ENCODE measurements at regions not wholly inside any gene's neighbourhood (a gene's known extent, or its start where the extent isn't known, plus 50 kb on each side); places are given as distances from the start of the nearest gene placed in this dataset.

DNA sequence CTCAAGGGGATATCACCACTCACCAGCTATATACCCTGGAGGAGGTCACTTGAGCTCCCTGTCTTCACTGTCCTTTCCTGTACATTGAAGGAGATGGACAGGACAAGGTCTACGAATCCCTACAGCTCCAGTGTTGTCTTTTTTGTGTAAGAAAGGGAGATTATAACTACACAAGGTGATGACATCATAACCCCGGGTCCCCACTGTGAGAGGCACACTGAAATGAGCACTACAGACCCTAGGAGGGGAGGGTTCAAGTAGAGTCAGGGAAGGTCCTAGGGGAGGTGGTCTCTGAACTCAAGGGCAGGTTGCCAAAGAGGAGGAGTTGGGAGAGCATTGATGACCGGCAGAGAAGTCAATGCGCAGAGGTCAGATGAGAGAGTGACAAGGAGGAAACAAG is 108.3 kb upstream of the SLC14A2 start:
- CTCF ChIA-PET, result no interaction called here
- TF ChIP-seq CTCF (IDR thresholded peaks at IDR 0.05; ENCODE audit: insufficient read depth, low read length, missing control alignments), result no peak

DNA sequence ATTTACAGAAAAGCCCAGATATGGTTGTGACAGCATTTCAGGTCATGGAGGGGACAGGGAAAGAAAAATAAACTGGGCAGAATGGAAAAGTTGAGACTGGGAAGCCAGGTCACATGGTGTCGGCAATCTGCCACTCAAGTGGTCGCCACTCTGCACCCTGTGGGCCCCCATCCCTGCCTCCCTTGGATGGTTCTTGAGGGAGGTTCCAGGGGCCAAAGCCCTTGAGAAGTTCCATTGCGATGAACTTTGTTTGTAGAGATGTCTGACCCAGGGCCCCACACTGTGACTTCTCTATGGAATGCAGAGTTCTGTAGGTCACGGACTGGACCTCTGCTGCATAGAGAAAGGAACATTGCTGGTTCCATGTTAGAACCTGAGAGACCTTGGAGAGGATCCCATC is 105.7 kb upstream of the SLC14A2 start:
- no peak for TF ChIP-seq CTCF (IDR thresholded peaks at IDR 0.05; ENCODE audit: insufficient read depth, low read length, missing control alignments)

More for the DNA sequence above, 108.3 kb upstream of the SLC14A2 start:
- POLR2A ChIA-PET, result no interaction called here
- no peak for DNase-seq (ENCODE audit: low read depth, low spot score)
- H3K4me3 ChIP-seq (ENCODE audit: low read depth, low read length), result no peak overlapping the region

GRCh38 chr18:45510656-45511055 is 104.6 kb upstream of the SLC14A2 start:
- H3K4me3 ChIP-seq (ENCODE audit: low read depth, low read length), result no peak overlapping the region
- POLR2A ChIA-PET, result no interaction called here
- TF ChIP-seq CTCF (IDR thresholded peaks at IDR 0.05; ENCODE audit: insufficient read depth, low read length, missing control alignments), result no peak
- no peak for DNase-seq (ENCODE audit: low read depth, low spot score)
- CTCF ChIA-PET, result no interaction called here

More for the DNA sequence above, 105.7 kb upstream of the SLC14A2 start:
- DNase-seq (ENCODE audit: low read depth, low spot score), result no peak
- POLR2A ChIA-PET, result no interaction called here
- CTCF ChIA-PET, result no interaction called here
- H3K4me3 ChIP-seq (ENCODE audit: low read depth, low read length), result no peak overlapping the region

- CTCF ChIA-PET, result no interaction called here
- TF ChIP-seq CTCF (IDR thresholded peaks at IDR 0.05; ENCODE audit: insufficient read depth, low read length, missing control alignments), result no peak
- no peak for DNase-seq (ENCODE audit: low read depth, low spot score)
- POLR2A ChIA-PET, result no interaction called here
- no peak overlapping the region for H3K4me3 ChIP-seq (ENCODE audit: low read depth, low read length)
Measured at GRCh38 chr18:45512363-45512953, 102.8 kb upstream of the SLC14A2 start.

GRCh38 chr18:45517181-45517741 is 98.0 kb upstream of the SLC14A2 start:
- ChIA-PET CTCF (interaction anchor here (1.7 kb wide), 1 partner anchor 304 kb away, joined by 4 read pairs; no protein-coding TSS in a partner anchor), POLR2A (no interaction called here)
- H3K4me3 ChIP-seq (ENCODE audit: low read depth, low read length), result no peak overlapping the region
- no peak for TF ChIP-seq CTCF (IDR thresholded peaks at IDR 0.05; ENCODE audit: insufficient read depth, low read length, missing control alignments)
- no peak for DNase-seq (ENCODE audit: low read depth, low spot score)

- no peak overlapping the region for H3K4me3 ChIP-seq (ENCODE audit: low read depth, low read length)
- TF ChIP-seq CTCF (IDR thresholded peaks at IDR 0.05; ENCODE audit: insufficient read depth, low read length, missing control alignments), result no peak
- ChIA-PET CTCF (interaction anchor here (0.6 kb wide), 1 partner anchor 136 kb away, joined by 3 read pairs; no protein-coding TSS in a partner anchor), POLR2A (no interaction called here)
- DNase-seq (ENCODE audit: low read depth, low spot score), result no peak
Measured at GRCh38 chr18:45518311-45519155, 96.7 kb upstream of the SLC14A2 start.

All from AG04449 (cell line).